ENCODE measurements at regions not wholly inside any gene's neighbourhood (a gene's known extent, or its start where the extent isn't known, plus 50 kb on each side); places are given as distances from the start of the nearest gene placed in this dataset.

- no peak for TF ChIP-seq CTCF (IDR thresholded peaks at IDR 0.05)
- TF ChIP-seq POLR2A (IDR thresholded peaks at IDR 0.05): no peak
These were observed 95.3 kb upstream of the RET start for GRCh38 chr10:42981358-42982236.

All from adrenal gland (tissue), 5 donors.